GM12891 (cell line): ENCODE measurements at regions not wholly inside any gene's neighbourhood (a gene's known extent, or its start where the extent isn't known, plus 50 kb on each side); places are given as distances from the start of the nearest gene placed in this dataset.

ENCODE experiments used
- POLR2A ChIP-seq: IDR thresholded peaks from 2 replicates; pipeline ENCODE4 v1.6.1; 2011; ENCODE audit warnings: low read depth, low read length, control low read depth
- POLR2AphosphoS5 ChIP-seq: IDR thresholded peaks from 2 replicates; pipeline ENCODE4 v1.6.1; 2011; ENCODE audit warnings: low read depth, low read length, control low read depth
- POU2F2 ChIP-seq: IDR thresholded peaks from 2 replicates; pipeline ENCODE4 v1.6.1; 2011; ENCODE audit warnings: low read depth, mild to moderate bottlenecking, control low read depth, low read length, moderate library complexity
- SPI1 ChIP-seq: IDR thresholded peaks from 2 replicates; pipeline ENCODE4 v1.6.1; 2011; ENCODE audit warnings: low read depth, low read length, control low read depth
- TAF1 ChIP-seq: IDR thresholded peaks from 2 replicates; pipeline ENCODE4 v1.6.1; 2011; ENCODE audit warnings: low read depth, low read length, control low read depth

- TF ChIP-seq POLR2AphosphoS5 (no peak), TAF1 (no peak), POLR2A (no peak), SPI1 (no peak), POU2F2 (no peak)
These were observed 1907.5 kb upstream of the CDH9 start for GRCh38 chr5:28945859-28946258.
